HG03095 (cell line): ENCODE measurements at regions not wholly inside any gene's neighbourhood (a gene's known extent, or its start where the extent isn't known, plus 50 kb on each side); places are given as distances from the start of the nearest gene placed in this dataset.
"Not testable (repeated sequence)": the region's sequence is repeated elsewhere in the genome, so short reads cannot be mapped to it uniquely, and the experiment has no call there.

Experiments
- ATAC-seq: cut with Tn5 transposase; IDR thresholded peaks from one replicate; pipeline ENCODE4 v1.9.1; 2021; ENCODE audit warnings: moderate library complexity; ENCODE audit not compliant: unreplicated experiment

GRCh38 chr6:137968901-137969300 is 101.8 kb downstream of the TNFAIP3 start:
- ATAC-seq = no peak

GRCh38 chr6:137969874-137970273 is 102.8 kb downstream of the TNFAIP3 start:
- ATAC-seq = no peak

GRCh38 chr6:137970368-137970767 is 103.3 kb downstream of the TNFAIP3 start:
- no peak for ATAC-seq

GRCh38 chr6:137973201-137973600 is 106.1 kb downstream of the TNFAIP3 start:
- no peak for ATAC-seq

GRCh38 chr6:137975188-137975940 is 108.3 kb downstream of the TNFAIP3 start:
- ATAC-seq = no peak

GRCh38 chr6:137976430-137976829 is 109.4 kb downstream of the TNFAIP3 start:
- no peak for ATAC-seq

- no peak for ATAC-seq
These were observed 110.1 kb downstream of the TNFAIP3 start for GRCh38 chr6:137977206-137977605.

- ATAC-seq = no peak
These were observed 110.8 kb downstream of the TNFAIP3 start for GRCh38 chr6:137977814-137978213.

- ATAC-seq = no peak
These were observed 111.3 kb downstream of the TNFAIP3 start for GRCh38 chr6:137978252-137978896.

- ATAC-seq = not testable (repeated sequence)
These were observed 112.2 kb downstream of the TNFAIP3 start for GRCh38 chr6:137979263-137979662.

- ATAC-seq = no peak
These were observed 113.7 kb downstream of the TNFAIP3 start for GRCh38 chr6:137980777-137981176.

GRCh38 chr6:137981758-137982157 is 114.7 kb downstream of the TNFAIP3 start:
- ATAC-seq = no peak

GRCh38 chr6:137982418-137983189 is 115.5 kb downstream of the TNFAIP3 start:
- no peak for ATAC-seq

GRCh38 chr6:137983269-137983668 is 116.2 kb downstream of the TNFAIP3 start:
- ATAC-seq = no peak

GRCh38 chr6:137989664-137990063 is 117.6 kb downstream of the PERP start:
- no peak for ATAC-seq

- no peak for ATAC-seq
These were observed 111.8 kb downstream of the PERP start for GRCh38 chr6:137995371-137995770.

GRCh38 chr6:137998461-137999019 is 108.7 kb downstream of the PERP start:
- no peak for ATAC-seq

GRCh38 chr6:137999815-138000214 is 107.4 kb downstream of the PERP start:
- no peak for ATAC-seq

GRCh38 chr6:138000941-138001340 is 106.3 kb downstream of the PERP start:
- ATAC-seq = no peak

- no peak for ATAC-seq
These were observed 105.4 kb downstream of the PERP start for GRCh38 chr6:138001750-138002349.
